ENCODE measurements at regions not wholly inside any gene's neighbourhood (a gene's known extent, or its start where the extent isn't known, plus 50 kb on each side); places are given as distances from the start of the nearest gene placed in this dataset.

DNA sequence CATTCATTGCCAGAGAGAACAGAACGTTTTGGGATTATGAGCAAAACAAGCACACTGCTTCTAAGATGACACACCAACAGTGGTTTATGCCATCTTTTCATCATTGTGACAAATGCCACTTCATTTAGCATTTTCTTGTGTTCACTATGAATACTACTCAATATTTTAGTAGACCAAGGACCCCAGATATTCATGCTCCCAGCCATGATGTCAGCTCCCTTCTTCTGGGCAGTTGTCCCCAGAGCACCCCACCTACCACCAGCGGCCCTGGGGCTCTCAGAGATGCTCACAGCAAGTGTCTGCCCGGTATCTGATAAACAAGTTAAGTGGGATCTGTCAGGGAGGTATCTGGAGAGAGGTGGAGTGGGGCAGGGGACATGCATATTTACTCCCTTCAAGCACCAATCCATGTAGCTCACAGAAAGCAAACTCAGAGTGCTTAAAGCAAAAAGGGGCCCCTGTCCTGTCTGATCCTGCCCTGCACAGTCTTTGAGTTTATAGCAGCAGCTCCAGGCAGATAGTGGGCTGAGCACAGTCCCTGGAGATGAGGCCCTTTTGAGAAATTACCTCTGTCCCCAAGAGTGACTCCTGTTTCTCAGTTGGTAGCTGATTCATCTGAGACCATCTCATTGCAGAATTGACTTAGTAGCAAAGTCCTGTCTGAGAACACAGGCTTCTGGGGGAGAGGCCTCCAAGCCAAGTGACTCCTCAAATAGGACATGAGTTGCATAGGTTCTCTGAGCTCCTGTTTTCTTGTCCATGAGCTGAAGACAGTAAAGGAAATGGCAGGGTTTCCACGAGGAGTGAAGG, 281.8 kb upstream of the KLF6 start:
- Histone ChIP-seq H3K36me3 (no peaks in the 10 kb centered on the region), H3K27ac (peak overlapping the region in 1 of 2 donors; percentile 51), H3K27me3 (no peaks in the 10 kb centered on the region), H3K4me1 (peaks cover 0 to 20% of the 10 kb centered on the region in 2 donors), H3K4me3 (no peak overlapping the region), H3K9me3 (no peaks in the 10 kb centered on the region)
- intact Hi-C loops (cut with DNase I), result no loop called here
- ATAC-seq, result no peak
- DNase-seq, result no peak
- TF ChIP-seq, protein P1, sequence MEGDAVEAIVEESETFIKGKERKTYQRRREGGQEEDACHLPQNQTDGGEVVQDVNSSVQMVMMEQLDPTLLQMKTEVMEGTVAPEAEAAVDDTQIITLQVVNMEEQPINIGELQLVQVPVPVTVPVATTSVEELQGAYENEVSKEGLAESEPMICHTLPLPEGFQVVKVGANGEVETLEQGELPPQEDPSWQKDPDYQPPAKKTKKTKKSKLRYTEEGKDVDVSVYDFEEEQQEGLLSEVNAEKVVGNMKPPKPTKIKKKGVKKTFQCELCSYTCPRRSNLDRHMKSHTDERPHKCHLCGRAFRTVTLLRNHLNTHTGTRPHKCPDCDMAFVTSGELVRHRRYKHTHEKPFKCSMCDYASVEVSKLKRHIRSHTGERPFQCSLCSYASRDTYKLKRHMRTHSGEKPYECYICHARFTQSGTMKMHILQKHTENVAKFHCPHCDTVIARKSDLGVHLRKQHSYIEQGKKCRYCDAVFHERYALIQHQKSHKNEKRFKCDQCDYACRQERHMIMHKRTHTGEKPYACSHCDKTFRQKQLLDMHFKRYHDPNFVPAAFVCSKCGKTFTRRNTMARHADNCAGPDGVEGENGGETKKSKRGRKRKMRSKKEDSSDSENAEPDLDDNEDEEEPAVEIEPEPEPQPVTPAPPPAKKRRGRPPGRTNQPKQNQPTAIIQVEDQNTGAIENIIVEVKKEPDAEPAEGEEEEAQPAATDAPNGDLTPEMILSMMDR (IDR thresholded peaks at IDR 0.05), result no peak

DNA sequence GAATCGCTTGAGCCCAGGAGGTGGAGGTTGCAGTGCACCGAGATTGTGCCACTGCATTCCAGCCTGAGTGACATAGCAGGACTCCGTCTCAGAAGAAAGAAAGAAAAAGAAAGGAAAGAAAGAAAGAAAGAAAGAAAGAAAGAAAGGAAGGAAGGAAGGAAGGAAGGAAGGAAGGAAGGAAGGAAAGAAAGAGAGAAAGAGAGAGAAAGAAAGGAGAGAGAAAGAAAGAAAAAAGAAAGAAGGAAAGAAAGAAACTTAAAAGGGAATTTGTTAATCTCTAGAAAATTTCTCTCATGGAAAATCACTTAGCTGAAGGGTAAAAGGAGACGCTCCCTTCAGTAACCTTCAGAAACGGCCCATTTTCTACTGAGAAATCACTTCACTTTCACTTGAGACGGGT, 279.5 kb upstream of the KLF6 start:
- TF ChIP-seq, protein P1 (IDR thresholded peaks at IDR 0.05), result no peak
- no peak overlapping the region for H3K4me3 ChIP-seq
- intact Hi-C loops (cut with DNase I), result no loop called here

DNA sequence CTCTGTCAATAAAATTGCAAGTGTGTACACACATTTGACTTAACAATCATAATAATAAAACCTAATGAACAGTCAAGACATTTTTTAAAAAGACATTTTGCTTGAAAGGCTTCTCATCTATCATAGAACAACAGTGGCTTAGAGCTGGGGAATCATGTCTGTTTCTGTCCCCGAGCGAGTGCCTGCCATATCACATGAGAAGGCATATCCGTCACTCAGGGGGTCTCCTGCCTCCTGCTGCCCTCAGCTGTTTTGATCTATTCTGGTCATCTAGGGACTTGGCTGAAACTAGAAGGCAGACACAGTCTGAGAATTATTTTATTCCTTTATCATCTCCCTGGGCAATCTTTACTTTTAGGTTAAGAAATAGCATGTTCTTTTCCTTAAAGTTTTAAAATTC, 278.7 kb upstream of the KLF6 start:
- intact Hi-C loops (cut with DNase I), result no loop called here
- TF ChIP-seq, protein P1 (IDR thresholded peaks at IDR 0.05), result no peak
- no peak for ATAC-seq

More for the DNA sequence above, 279.5 kb upstream of the KLF6 start:
- no peaks in the 10 kb centered on the region for H3K27me3 ChIP-seq
- no peaks in the 10 kb centered on the region for H3K36me3 ChIP-seq
- no peak for DNase-seq
- H3K4me1 ChIP-seq, result peaks cover 4 to 31% of the 10 kb centered on the region in 2 donors
- no peak for ATAC-seq
- no peaks in the 10 kb centered on the region for H3K9me3 ChIP-seq
- no peak overlapping the region for H3K27ac ChIP-seq

DNA sequence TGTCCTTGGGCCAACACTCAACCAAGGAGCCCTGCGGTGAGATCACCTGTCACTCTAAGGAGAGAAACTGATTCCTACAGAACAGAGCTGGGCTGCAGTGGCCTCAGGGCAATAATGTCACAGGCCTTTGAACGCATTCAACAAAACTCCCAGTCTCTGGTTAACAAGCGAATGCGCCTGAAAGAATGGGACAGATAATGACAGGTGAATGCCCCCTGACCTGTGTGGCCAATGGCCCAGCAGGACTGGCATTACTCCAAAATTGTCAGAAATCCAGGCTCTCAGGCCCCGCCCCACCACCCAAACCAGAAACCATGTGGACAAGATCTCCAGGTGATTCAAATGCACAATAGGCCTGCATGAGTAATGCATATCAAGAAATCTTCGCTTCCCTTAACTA, 277.7 kb upstream of the KLF6 start:
- DNase-seq (no peak), ATAC-seq (no peak)
- TF ChIP-seq, protein P1 (IDR thresholded peaks at IDR 0.05), result no peak
- intact Hi-C loops (cut with DNase I), result no loop called here
- Histone ChIP-seq H3K27ac (no peak overlapping the region), H3K4me1 (peaks cover 12 to 37% of the 10 kb centered on the region in 2 donors), H3K36me3 (no peaks in the 10 kb centered on the region), H3K9me3 (no peaks in the 10 kb centered on the region), H3K27me3 (no peaks in the 10 kb centered on the region), H3K4me3 (no peak overlapping the region)

More for the DNA sequence above, 278.7 kb upstream of the KLF6 start:
- Histone ChIP-seq H3K36me3 (no peaks in the 10 kb centered on the region), H3K4me1 (peaks cover 4 to 38% of the 10 kb centered on the region in 2 donors), H3K4me3 (no peak overlapping the region), H3K27ac (no peak overlapping the region), H3K27me3 (no peaks in the 10 kb centered on the region), H3K9me3 (no peaks in the 10 kb centered on the region)
- no peak for DNase-seq

DNA sequence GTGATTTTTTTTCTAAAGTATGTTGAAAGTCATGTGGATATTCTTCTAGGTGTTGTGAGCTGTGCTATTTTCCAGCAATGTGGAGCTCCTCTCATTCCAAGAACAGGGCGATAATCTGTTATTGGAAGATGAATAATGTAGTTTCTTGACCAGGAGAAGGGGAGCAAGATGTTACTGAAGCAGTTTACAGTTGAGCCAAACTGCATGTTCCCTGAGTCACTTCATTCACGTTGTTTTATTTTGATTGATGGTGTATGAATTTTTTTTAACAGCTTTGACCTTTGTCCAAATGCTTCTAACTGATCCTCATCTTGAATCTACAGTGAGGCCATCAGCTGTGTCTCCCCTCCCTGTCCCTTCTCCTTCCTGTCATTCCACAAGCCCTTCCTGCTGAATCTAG, 277.1 kb upstream of the KLF6 start:
- ATAC-seq (no peak), DNase-seq (no peak)
- Histone ChIP-seq H3K4me1 (peaks cover 12 to 31% of the 10 kb centered on the region in 2 donors), H3K27ac (no peak overlapping the region), H3K4me3 (no peak overlapping the region), H3K9me3 (no peaks in the 10 kb centered on the region), H3K36me3 (no peaks in the 10 kb centered on the region), H3K27me3 (no peaks in the 10 kb centered on the region)
- TF ChIP-seq, protein P1 (IDR thresholded peaks at IDR 0.05), result no peak
- intact Hi-C loops (cut with DNase I), result no loop called here

All from left lung (tissue), 4 donors.